Kidney tubule cell (primary cell): ENCODE measurements at regions not wholly inside any gene's neighbourhood (a gene's known extent, or its start where the extent isn't known, plus 50 kb on each side); places are given as distances from the start of the nearest gene placed in this dataset.
"Not testable (repeated sequence)": the region's sequence is repeated elsewhere in the genome, so short reads cannot be mapped to it uniquely, and the experiment has no call there.

Experiments
- DNase-seq: peaks from one replicate; pipeline ENCODE4 v3.0.0-alpha.2; 2018; ENCODE audit warnings: low spot score

- no peak for DNase-seq
These were observed 233.0 kb upstream of the MAD2L1 start for GRCh38 chr4:120299631-120300030.

DNA sequence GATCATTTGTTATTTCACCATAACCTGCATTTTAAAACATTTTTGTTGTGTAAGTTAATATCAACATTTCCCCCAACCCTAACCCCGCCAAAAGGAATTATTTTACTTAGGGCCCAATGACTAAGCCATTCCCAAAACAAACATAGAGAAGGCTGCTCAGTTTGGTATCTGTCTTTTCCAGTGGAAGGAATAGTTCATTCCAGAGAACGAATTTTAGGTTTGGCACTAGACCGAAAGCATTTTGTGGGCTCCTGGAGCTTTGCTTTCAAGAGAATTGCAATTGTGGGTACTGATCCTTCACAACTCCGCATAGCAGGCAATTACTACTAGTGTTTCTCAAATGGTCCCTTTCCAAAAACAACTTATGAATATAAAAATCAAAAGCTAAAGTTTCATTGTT lies 226.7 kb upstream of the MAD2L1 start:
- no peak for DNase-seq

GRCh38 chr4:120291541-120291940 lies 224.9 kb upstream of the MAD2L1 start:
- no peak for DNase-seq

DNA sequence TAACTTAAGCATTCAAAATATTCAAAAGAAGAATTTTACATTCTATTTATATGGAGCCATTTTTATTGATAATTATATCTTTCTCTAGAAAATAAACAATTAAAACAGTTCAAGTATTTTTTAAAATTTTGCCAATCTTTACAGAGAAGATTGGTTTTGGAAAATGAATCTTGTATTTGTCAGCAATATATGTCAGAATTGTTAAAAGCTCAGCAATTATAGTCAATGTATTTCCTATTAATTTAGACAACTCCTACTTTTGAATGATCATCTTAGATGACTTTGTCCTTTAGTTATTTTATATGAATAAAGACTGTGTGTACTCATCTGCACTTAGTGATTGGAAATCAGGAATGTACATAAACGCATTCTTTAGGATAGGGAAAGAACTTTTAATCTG lies 223.9 kb upstream of the MAD2L1 start:
- DNase-seq: no peak

DNA sequence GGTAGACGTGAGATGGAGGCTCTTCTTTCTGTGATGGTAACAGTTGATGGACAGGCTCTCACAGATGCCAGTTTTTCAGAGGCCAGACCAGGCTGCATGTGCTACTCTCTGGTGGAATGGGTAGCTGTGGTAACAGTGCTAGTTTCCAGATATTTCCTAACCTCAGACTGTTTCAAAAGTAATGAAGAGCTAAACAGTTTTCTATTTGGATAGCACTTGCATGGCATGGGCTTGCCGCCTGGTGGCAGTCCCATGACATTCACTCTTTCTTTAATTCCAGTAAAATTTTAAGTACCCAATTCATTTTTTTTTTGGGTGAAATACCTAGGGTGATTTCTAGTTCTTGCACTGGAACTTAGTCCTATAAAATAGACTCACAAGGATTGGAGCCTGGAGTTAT lies 220.2 kb upstream of the MAD2L1 start:
- no peak for DNase-seq

GRCh38 chr4:120281581-120281980 lies 214.9 kb upstream of the MAD2L1 start:
- DNase-seq: no peak

- DNase-seq: no peak
These were observed 210.7 kb upstream of the MAD2L1 start for GRCh38 chr4:120277391-120277790.

DNA sequence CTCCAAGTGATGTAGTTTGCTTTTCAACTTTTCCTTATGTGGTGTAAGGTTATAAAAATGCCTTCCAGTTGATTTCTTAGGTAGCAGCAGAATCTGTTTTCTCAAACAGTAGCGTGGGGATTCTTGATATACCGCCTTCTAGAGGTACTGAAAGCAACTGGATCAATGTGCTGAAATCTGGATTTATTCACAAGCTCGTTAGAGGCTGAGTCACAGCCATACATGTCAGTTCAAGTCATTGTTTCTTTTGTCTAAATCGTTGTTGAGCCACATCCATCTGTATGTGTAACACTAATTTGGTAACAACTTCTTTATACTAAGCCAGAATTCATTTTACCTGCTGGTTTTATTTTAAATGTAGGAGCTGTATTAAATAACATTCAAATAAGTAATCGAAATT lies 200.0 kb upstream of the MAD2L1 start:
- no peak for DNase-seq

GRCh38 chr4:120263618-120264017 lies 197.0 kb upstream of the MAD2L1 start:
- no peak for DNase-seq

DNA sequence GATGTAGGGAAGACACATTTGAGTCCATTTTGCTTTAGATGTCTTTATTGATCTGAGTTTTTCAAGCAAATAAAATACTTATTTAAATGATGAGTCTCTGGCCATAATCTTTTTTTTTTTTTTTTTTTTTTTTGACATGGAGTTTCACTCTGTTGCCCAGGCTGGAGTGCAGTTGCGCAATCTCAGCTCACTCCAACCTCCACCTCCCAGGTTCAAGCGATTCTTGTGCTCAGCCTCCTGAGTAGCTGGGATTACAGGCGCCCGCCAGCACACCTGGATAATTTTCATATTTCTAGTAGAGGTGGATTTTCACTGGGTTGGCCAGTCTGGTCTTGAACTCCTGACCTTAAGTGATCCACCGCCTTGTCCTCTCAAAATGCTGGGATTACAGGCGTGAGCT lies 194.5 kb upstream of the MAD2L1 start:
- no peak for DNase-seq

- not testable (repeated sequence) for DNase-seq
These were observed 189.6 kb upstream of the MAD2L1 start for GRCh38 chr4:120256112-120256775.

DNA sequence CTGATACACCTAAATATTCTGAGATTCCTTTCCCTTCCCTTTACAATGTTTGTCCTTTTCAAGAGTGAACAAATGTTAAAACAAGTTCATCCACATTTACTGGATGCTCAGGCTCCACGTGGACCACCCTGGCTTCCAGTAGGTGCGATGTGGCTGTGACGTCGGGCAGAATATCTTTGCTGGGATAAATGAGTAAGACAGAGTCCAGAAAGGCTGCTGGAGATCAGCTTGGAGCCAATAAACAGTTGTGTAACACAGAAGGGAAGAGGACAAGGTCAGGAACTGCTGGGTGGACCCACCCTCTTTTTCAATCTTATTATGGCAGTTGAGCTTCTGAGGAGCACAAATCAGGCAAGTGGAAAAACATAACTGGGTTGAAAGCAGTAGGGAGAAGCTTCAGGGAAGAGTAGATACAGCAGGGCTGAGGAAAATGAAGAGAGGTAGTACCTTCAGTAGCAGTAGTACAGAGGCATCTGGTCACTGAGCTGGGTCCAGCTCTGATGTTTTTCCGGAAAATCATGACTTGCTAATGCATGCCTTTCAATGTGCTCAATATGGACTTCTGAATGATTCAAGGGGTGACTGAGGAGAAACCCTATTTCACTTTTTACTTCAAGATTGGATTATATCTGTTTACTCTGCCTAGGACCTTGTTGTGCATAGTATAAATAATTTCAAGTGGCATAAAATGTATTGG lies 171.8 kb upstream of the MAD2L1 start:
- no peak for DNase-seq

DNA sequence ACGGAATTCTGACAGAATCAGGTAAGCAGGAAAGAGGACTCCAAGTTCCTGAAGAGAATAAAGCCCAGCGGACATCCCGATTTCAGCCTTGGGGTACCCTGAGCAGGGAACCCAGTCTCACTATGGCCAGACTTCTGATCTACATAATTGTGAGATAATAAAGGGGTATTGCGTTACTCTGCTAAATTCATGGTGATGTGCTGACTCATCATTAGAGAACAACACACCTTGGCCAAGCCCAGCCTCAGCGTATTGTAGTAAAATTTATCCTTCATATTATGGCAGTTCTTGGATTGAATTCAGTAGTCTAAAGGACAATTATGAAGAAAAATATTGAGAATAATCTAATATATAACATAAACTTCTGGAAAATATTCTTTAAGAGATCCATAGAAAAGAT lies 170.2 kb upstream of the MAD2L1 start:
- no peak for DNase-seq

DNA sequence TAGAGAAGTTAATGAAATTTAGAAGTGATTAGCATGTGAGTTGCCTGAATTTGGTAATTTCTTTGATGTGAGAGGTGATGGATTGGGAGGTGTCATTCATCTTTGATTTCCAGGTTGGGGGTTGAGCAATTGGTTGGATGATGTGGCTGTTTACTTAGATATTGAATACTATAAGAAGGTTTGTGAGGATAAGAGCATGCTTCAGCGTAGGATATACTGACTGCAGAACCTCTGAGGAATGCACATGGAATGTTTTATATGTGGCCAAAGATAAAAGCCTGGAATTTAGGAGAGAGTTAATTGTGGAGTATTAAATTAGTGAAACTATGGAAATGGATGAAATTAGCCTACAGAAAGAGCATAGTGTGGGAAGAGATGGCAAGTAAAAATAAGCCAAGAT lies 165.4 kb upstream of the MAD2L1 start:
- no peak for DNase-seq

DNA sequence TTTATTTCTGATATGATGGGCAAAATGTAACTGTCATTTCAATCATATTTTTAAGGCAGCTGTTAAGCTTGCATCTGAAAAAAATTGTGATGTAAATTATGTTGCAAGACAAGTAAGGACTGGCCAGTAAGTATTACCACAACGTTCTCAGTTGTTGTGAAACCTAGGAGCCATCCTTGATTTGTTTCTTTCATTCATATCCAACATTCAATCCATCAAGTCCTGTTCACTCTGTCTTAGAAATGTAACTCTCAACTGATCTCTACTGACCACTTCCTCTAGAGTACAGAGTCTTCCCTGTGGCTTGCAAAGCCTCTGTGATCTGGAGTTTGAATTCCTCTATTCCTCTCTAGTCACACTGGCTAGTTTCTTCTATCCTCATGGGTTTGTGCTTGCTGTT lies 161.4 kb upstream of the MAD2L1 start:
- DNase-seq: no peak

DNA sequence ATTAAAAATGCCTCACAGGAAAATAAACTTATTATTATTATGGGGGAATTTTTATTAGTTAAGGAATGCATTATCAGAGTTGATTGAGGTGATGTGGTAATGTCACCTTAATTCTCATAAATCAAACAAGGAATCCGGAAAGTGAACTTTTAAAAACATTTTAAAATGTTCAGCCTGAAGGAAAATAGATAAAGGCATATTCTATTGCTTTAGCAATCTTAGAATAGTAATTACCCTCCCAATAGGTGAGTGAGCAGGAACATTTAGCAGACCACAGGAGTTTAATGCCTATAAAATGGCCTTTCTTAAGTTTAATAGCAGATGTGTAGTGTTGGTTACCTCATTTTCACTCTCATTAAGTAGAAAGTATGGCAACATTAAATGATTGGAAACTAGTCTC lies 160.9 kb upstream of the MAD2L1 start:
- no peak for DNase-seq

DNA sequence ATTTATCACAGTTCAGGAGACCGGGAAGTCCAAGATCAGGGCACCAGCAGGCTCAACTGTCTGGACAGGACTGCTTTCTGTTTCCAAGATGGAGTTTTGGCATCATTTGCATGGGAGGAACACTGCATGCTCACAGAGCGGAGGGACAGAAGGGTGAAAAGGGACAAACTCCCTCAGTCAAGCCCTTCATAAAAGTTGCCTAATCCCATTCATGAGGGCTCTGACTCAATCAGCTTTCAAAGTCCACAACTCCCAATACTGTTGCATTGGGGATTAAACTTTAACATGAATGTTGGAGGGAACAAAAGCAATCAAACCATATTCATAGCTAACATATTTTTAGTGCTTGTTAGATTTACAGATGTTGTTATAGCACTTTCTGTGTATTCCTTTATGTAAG lies 158.9 kb upstream of the MAD2L1 start:
- DNase-seq: no peak

DNA sequence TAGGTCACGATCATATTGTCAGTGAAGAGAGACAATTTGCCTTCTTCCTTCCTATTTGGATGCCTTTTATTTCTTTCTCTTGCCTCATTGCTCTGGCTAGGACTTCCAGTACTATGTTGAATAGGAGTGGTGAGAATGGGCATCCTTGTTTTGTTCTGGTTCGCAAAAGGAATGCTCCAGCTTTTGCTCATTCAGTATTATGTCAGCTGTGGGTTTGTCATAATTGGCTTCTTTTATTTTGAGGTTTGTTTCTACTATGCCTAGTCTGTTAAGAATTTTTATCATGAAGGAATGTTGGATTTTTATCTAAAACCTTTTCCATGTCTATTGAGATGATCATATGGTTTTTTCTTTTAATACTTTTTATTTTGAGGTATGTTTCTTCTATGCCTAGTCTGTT lies 152.3 kb upstream of the MAD2L1 start:
- no peak for DNase-seq

GRCh38 chr4:120215350-120215749 lies 148.7 kb upstream of the MAD2L1 start:
- DNase-seq: no peak

DNA sequence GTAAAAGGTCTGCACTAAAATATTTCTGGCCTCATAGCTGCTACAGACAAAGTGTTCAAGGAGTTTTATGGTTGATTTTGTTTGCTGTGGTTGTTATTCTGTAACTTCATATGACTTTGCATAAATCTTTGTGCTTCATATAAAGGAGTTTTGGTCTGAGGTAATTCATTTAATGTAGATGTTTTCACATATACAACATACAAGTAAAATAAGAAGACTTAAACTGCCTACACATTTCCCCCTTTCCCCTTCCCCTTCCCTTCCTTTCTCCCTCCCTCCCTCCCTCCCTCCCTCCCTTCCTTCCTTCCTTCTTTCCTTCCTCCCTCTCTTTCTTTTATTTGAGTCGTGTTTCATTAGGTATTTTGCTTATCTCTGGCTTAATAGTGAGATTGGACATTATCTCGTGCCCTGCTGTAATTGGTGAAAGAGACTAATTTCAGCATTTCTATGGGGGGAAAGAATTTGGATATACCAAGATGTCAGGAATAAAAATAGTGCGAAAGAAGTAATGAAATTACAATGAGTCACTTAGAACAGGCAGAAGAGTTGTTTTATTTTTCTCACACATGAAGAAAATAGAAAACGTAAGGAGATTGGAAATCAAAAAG lies 144.9 kb upstream of the MAD2L1 start:
- DNase-seq: no peak

DNA sequence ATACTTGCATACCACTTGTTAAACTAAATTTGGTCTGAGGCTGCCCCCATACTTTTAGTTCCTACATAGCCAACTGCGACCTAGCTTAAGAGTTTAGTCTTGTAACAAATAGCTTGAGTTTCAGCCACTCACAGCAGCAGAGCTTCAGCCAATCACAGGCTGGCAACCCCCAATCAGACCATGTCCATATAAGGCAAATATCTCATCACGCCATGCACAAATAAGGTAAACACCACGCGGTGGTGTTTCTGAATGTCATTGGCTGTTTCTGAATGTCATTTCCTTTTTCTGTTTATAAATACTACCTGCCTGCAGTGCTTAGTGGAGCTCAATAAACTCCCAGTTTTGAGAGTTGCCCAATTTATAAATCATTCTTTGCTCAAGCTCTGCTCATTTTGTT lies 143.1 kb upstream of the MAD2L1 start:
- no peak for DNase-seq

DNA sequence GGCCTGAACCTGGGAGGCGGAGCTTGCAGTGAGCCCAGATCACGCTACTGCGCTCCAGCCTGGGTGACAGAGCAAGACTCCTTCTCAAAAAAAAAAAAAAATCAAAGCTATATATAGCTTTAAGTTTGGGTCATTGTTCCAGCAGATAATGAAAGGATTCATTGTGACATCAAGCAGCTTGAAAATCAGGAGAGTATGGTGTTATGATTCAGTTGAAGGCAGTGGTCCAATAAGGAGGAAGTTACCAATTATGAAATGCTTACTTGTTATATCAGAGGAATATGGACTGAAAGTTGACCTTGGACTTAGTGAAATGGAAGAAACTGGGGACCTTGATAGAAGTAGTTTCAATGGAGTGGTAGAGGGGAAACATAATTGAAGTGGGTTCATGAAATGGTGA lies 140.4 kb upstream of the MAD2L1 start:
- DNase-seq: no peak

GRCh38 chr4:120202222-120202621 lies 135.6 kb upstream of the MAD2L1 start:
- DNase-seq: no peak
